RPMI8226 (cell line): ENCODE measurements at regions not wholly inside any gene's neighbourhood (a gene's known extent, or its start where the extent isn't known, plus 50 kb on each side); places are given as distances from the start of the nearest gene placed in this dataset.
"Not testable (repeated sequence)": the region's sequence is repeated elsewhere in the genome, so short reads cannot be mapped to it uniquely, and the experiment has no call there.

Source experiments
- DNase-seq: peaks from one replicate; pipeline ENCODE4 v3.0.0-alpha.2; 2015

DNA sequence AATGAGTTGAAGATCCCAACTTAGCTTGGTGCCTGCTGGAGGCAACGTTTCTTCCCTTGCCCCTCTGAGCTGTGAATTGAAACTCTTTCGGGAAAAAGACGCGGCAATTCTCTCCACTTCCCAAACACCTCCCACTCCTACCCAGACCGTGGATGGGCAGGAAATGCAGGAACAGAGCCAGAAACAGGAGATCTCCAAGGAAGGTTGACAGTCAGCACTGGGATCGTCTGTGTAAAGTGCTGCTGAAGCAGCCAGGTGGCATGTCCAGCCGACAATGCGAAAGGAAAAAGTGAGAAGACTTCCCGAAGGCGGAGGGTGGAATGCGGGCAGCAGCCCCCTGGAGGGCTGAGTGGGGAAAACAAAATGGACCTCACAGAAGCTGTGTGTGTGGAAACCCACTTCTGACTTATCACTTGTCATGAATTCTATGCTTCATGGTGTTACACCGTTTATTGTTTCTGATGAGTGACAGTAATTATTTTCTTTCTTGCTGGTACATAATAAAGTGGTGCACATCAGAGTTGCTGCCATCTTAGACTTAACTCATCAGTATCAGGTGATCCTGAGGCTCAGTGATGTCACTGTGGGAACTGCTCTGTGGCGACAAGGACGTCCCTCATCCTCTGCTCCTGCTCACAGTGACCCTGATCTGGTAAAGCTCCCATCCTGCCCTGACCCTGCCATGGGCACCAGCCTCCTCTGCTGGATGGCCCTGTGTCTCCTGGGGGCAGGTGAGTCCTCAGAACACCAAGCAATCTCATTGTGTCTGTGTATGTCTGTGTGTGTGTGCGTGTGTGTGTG is 220.5 kb upstream of the PRSS1 start:
- no peak for DNase-seq

DNA sequence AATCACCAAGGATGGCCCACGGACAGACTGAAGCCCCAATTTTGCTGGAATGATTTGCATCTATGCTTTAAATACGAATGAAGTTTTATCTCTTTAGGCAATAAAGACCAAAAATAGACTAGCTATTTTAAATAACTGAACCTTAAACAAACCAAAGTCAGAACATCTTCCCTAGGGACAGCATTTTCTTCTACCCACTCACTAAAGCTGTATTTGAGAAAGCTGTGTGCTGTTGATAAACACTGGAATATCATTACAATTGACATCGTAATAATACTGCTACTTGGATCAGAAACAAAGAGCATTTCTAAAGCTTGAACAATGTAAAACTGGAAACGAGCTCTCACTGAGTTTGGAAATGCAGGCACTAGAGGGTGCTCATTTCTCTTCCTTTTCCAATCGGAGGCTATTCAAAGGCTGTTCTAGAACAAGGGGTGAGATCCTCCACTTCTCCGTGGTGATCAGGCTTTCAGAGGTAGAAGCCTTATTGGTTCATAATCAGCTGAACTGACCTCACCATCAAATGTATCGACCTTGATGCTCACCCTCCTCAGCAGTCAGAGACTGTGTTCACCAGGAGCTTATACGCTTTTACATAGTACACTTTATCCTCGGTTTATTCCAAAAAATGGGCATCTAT is 225.3 kb upstream of the PRSS1 start:
- no peak for DNase-seq

DNA sequence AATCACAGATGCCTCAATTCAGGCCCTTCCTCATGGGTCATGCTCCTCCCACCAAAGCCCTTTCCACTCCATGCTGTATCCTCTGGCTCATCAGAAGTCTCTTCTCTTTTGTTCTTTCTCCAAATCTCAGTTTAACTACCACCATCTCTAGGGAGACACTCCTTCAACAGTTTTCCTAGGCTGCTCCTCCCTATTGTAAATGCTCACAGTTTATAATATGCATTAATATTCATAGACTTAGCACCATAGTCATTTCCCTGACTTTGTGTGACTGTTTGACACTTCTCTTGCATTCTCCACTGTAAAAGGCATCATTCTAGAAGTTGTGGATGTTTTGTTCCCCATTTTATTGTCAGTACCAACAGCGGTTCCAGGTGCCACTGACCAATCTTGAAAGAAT is 226.5 kb upstream of the PRSS1 start:
- no peak for DNase-seq

GRCh38 chr7:142520885-142521284 is 228.4 kb upstream of the PRSS1 start:
- peak; percentile 22 for DNase-seq

GRCh38 chr7:142520455-142520854 is 228.8 kb upstream of the PRSS1 start:
- peak; percentile 20 for DNase-seq

GRCh38 chr7:142519079-142520078 is 229.9 kb upstream of the PRSS1 start:
- no peak for DNase-seq

GRCh38 chr7:142516038-142516501 is 233.2 kb upstream of the PRSS1 start:
- DNase-seq = peak; percentile 65

- DNase-seq = not testable (repeated sequence)
Measured at GRCh38 chr7:142514716-142515115, 234.6 kb upstream of the PRSS1 start.

DNA sequence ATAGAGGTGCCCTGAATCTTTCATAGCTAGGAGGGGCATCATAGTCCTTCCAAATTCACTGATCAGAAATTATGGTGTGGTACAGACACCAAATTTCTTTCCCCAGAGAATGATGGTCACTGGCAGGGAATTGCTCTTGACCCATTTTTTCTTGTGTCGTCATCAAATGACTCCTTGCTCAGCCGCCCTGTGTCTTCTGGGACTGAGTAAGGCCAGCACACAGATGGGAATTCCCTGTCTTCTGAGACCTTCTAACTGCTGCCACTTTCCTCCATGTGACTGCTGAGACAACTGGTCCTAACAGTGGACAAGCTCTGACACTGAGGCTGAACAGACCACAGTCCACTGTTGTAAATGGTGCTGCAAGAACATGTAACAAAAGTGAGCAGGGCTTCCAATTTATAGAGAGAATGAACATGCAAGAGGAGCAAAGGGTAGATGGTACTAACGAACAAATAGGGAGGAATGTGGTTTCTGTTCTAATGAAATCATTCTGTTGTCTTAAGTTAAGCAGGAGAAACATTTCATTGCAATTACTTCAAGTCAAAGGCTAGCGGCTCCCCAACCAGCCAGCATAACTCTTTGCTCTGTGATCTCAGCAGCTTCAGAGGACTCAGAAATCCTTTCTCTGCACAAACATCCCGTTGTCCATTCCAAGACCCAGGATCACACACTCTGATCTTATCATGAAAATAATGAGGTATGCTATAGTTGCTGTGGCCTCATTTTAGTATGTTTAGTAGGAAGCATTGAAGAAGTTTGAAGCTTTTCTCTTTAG is 235.9 kb upstream of the PRSS1 start:
- no peak for DNase-seq

DNA sequence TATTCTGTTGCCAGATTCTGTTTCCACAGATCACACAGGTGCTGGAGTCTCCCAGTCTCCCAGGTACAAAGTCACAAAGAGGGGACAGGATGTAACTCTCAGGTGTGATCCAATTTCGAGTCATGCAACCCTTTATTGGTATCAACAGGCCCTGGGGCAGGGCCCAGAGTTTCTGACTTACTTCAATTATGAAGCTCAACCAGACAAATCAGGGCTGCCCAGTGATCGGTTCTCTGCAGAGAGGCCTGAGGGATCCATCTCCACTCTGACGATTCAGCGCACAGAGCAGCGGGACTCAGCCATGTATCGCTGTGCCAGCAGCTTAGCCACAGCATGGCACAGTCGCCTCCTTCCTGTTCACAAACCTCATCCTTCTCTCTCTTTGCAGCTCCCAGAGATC is 237.5 kb upstream of the PRSS1 start:
- peak; percentile 15 for DNase-seq

DNA sequence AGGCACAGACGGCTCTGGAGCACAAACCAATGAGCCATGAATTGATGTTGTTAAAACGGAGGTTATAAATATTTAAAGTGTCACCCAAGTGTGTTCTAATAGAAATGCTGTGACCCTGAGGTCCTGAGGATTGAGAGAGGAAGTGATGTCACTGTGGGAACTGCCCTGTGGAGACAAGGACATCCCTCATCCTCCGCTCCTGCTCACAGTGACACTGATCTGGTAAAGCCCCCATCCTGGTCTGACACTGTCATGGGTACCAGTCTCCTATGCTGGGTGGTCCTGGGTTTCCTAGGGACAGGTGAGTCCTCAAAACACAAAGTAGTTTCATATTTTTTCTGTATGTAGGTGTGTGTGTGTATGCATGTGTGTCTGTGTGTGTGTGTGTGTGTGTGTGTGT is 237.9 kb upstream of the PRSS1 start:
- no peak for DNase-seq

DNA sequence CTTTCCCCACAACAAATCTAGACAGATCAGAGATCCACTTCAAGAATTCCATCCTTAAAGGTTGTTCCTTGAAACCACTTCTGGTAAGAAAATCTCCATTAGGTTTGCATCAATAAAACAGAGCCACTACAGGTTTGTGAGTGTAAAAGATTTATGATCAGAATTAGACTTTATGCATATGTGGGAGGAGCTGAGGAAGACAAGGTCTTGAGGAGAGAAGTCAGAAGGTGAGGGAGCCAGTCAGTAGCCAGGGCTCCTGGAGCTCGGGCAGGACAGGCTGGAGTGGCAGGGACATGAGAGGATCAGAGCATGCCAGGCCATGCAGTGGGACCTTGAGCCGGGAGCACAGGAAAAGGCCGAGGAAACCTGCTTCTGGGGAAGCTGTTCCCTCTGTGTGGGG is 240.0 kb upstream of the PRSS1 start:
- DNase-seq = not testable (repeated sequence)

- no peak for DNase-seq
Measured at GRCh38 chr7:142508251-142508650, 241.0 kb upstream of the PRSS1 start.

- DNase-seq = no peak
Measured at GRCh38 chr7:142507799-142508198, 241.5 kb upstream of the PRSS1 start.

DNA sequence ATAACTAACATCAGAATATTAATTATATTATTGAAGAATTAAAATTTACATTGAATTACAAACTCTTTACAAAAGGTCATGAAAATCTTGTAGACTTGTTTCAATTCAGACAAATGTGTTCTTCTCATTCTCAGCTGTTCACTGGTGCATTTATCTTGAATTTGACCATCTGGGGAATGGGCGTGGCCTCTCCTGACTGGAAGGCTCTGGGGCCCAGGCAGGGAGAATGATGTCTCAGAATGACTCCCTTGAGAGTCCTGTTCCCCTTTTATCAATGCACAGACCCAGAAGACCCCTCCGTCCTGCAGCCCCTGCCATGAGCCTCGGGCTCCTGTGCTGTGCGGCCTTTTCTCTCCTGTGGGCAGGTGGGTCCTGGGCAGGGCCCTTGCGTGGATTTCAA is 242.2 kb upstream of the PRSS1 start:
- DNase-seq = not testable (repeated sequence)

DNA sequence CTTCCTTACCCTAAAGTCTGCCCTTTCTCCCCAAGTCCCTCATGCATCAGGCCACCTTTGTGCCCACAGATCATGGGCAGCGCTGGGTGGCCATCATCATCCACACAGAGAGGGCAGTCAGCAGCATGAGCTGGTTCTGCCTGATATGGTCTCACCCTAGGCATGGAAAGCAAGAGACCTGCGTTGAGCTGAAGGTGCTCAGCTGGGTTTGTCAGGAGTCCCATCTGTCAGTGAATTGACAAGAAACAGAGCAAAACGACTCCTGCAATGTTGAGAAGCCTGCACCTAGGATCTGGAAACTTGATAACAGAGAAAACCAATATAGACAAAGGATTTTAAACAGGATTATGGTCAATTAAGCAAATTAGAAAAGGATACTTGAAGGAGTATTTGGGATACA is 242.7 kb upstream of the PRSS1 start:
- DNase-seq = no peak

GRCh38 chr7:142503949-142504348 is 245.3 kb upstream of the PRSS1 start:
- not testable (repeated sequence) for DNase-seq

DNA sequence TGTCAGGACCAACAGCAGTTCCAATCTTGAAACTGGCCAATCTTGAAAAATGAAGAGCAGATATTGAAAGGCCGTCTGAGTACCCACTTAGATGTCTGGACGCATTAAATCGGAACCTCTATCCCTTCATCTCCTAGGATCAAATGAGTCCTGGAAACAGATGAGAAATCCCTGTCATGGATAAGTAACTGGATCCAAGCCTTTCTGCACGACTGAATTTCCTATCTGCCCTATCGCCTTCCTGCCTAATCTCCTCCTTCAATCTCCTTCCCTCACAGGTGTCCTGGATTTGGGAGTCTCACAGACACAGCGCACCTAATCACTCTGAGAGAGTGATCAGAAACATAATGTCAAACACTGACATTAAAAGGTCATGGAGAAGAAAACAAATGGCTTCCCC is 245.2 kb upstream of the PRSS58 start:
- DNase-seq = no peak

GRCh38 chr7:142501434-142501833 is 243.6 kb upstream of the PRSS58 start:
- DNase-seq = no peak

- DNase-seq = no peak
Measured at GRCh38 chr7:142500366-142500765, 242.5 kb upstream of the PRSS58 start.

DNA sequence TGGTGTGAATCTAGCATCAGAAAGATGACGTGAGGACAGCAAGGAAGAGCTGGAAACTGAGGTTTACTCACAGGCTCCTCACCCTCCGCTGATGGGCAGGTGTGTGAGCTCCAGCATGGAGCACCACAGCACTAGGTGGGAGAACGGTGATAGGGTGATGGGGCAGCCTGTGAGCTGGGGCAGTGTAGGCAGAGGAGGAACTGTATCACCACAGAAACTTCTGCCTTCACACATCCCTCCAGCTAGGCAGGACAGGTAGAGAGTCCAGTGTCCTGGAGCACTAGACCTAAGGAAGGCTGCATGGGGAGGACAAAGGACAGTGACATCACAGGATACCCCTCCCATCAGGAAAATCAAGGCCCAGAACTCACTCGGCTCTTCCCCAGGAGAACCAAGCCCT is 241.8 kb upstream of the PRSS58 start:
- DNase-seq = no peak

DNA sequence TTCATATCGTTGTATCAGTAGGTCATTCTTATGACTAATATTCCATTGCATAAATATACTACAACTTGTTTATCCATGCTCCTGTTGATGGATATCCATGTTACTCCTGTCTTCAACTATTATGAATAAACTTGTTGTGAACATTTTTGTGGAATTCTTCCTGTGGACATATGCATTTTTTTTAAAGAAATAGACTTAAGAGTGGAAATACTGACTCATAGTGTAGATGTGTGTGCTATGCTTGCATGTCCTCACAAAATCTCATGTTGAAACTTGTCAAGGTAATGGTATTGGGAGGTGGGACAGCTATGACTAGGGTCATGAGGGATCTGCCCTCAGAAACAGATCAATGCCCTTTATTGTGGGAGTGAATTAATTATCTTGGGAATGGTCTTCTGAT is 240.5 kb upstream of the PRSS58 start:
- DNase-seq = no peak
